Superior temporal gyrus (tissue), 1 donor: ENCODE measurements at regions not wholly inside any gene's neighbourhood (a gene's known extent, or its start where the extent isn't known, plus 50 kb on each side); places are given as distances from the start of the nearest gene placed in this dataset.
"Not testable (repeated sequence)": the region's sequence is repeated elsewhere in the genome, so short reads cannot be mapped to it uniquely, and the experiment has no call there.

ENCODE experiments used
- DNase-seq: peaks from one replicate; pipeline ENCODE4 v3.0.0-alpha.2; 2016; ENCODE audit errors: extremely low spot score

DNA sequence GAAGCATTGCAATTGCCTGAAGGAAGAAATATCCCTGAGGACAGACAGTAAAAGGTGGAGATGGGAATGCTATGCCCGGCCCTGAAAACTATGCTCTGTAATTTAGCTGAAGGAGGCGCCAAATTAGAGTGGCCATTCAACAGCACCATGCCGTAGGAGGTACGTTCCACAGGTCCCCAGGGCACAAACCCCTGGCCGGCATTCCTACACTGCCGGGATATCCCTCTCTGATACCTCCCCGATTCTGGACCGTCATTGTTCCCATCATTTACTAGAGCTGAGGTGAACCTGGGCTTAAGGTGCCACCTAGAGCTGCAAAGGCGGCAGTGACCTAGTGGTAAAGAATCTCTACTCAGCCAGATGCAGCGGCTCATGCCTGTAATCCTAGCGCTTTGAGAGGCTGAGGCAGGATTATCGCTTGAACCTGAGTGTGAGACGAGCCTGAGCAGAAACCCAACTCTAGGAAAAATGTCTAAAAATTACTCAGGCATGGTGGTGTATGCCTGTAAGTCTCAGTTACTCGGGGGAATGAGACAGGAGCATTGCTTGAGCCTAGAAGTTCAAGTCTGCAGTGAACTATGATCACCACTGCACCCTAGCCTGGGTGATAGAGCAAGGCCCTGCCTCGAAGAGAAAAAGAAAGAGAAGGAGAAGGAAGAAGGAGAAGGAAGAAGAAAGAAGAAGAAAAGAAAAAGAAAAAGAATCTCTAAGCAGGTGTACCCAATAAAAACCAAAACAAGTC is 53.0 kb upstream of the TNKS2 start:
- DNase-seq: no peak

DNA sequence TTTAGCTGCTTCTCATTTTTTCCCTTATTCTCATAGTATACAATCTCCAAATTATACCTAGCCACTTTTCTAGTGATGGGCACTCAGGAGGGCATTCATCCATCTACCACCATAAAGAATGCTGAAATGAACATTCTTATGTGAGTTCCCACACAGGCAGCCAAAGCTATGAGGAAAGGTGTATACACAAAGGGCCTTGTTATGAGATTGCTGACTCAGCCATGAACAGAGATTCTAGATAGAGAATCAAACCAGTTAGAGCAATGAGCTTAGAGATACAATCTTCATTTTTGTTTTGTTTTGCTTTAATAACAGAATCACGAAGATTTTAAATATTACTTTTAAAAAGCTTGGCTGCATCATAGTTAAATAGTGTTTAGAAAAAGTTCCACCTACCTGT is 54.8 kb upstream of the TNKS2 start:
- DNase-seq: no peak

DNA sequence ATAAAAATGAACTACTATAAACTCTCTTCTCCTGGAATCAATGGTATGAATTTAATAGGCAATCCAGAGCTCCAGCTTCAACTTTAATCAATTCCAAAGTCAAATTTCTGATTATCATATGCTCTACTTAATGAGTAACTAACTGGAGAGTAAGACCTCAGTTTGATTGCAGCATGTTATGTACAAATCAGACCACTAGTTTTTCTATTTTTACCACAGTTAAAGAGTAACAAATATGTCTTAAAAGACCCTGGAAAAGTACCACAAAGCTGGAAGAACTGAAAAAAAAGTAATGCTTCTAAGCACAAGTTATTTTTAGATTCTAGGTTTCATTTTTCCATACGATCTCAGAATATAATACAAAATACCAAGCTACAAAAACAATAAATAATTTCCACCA is 56.0 kb upstream of the TNKS2 start:
- DNase-seq: no peak

DNA sequence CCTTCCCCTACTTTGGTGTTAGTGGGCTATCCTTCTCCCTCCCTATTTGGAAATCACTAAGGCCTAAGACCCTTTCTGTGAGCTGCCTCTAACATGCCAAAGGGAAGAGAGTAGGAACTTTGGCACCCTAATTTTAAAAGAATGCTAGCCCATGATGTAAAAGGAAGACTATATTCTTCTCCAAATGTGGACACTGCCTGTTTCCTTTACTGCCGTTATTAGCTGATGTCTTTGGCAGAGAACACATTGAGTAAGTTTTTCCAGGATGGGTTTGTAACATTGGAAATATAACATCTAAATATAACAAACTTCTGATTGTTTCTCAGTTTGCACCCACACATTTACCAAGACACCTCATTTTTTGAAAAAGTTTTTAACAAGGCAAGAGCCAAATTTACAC is 56.9 kb upstream of the TNKS2 start:
- DNase-seq: no peak

DNA sequence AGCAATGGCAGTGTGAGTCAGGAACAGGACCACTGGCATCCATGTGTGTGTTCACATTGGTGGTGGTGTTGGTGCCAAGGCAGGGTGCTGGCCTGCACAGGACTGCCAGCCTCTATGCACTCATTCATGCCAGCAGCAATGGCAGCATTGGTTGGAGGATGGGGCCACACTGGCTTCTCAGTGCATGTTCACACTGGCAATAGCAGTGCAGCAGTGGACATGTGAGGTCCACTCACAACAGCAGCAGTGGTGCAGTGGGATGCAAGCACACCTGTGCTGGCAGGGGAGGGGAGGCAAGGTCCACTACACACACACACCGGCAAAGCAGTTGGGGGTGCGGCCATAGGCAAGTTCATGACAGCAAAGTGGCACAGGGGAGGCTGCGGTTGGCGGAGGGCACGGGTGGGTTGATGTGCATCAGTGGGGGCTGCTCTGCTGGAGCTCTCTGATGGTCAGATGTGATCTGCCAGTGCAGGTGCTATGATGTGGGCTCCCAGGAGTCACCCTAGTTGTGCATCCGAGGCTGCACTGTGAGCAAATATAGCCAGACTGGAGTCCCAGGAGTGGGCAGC is 57.8 kb upstream of the TNKS2 start:
- DNase-seq: no peak

DNA sequence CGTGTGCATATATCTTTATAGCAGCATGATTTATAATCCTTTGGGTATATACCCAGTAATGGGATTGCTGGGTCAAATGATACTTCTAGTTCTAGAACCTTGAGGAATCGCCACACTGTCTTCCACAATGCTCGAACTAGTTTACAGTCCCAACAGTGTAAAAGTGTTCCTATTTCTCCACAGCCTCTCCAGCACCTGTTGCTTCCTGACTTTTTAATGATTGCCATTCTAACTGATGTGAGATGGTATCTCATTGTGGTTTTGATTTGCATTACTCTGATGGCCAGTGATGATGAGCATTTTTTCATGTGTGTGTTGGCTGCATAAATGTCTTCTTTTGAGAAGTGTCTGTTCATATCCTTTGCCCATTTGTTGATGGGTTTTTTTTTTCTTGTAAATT is 66.0 kb upstream of the TNKS2 start:
- DNase-seq: not testable (repeated sequence)

DNA sequence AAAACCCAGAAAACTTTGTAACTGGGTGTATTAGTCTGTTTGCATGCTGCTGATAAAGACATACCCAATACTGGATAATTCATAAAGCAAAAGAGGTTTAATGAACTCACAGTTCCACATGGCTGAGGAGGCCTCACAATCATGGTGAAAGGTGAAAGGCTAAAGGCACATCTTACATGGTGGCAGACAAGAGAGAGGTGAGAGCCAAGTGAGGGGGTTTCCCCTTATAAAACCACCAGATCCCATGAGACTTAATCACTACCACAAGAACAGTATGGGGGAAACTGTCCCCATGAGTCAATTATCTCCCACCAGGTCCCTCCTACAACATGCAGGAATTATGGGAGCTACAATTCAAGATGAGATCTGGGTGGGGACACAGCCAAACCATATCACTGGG is 68.9 kb upstream of the TNKS2 start:
- not testable (repeated sequence) for DNase-seq

DNA sequence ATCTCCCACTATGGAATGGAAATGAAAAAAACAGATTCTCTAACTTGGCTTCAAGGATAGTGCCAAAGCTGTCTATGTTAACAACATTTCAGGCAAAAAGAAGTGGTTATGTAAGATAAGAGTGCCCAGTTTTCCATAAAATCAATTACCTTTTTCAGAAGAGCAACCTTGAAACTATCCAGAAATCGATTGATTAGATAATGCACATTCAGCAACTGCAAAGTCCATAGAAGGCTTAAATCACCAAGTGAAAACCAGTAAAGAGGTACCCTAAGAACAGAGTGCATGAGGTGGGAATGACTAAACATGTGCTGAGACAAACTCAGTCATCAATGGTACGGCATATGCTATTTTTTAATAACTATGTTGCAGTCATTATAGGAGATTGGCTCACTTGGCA is 71.9 kb upstream of the TNKS2 start:
- no peak for DNase-seq

DNA sequence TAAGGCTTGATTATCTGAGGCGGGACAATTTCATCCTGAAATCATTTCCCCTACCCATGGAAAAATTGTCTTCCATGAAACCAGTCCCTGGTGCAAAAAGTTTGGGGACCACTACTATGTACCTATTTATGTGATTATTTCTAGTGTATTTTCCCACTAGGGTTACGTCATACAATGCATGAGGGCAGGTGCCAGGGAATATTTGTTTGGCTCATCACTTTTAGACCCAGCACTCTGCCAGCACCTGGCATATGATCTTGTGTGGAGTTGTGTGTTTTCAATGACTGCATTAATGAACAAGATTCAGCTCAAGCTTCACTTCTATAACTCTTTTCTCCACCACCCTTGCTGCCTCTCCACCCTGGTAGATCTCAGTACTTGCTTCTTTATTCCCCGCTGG is 73.3 kb upstream of the TNKS2 start:
- DNase-seq: no peak

DNA sequence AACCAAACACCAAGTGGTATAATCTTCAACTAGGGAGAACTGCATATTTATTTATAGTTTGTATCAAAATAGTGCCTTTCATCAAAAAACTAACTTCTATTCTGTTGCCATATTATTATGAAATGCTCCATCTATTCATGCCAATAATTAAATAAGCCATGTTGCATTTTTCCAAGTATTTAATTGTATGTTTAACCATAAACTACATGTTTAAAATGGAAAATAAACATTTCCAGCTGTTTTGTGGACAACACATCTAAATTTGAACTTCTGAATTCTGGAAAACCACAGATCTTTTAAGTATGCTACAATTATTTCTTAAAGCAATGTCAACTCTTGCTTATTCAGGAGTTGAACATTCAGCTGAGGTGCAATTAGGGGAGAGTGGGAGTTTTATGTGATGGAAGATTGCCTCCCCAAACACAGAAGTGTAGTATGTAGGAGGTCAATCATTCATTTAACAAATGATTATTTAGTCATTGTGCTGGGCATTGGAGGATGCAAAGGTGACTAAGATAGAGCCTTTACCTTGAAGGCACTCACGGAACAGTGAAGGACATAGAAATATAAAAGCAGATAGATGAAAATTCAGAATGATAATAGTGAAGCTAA is 80.7 kb upstream of the PPP1R3C start:
- no peak for DNase-seq

DNA sequence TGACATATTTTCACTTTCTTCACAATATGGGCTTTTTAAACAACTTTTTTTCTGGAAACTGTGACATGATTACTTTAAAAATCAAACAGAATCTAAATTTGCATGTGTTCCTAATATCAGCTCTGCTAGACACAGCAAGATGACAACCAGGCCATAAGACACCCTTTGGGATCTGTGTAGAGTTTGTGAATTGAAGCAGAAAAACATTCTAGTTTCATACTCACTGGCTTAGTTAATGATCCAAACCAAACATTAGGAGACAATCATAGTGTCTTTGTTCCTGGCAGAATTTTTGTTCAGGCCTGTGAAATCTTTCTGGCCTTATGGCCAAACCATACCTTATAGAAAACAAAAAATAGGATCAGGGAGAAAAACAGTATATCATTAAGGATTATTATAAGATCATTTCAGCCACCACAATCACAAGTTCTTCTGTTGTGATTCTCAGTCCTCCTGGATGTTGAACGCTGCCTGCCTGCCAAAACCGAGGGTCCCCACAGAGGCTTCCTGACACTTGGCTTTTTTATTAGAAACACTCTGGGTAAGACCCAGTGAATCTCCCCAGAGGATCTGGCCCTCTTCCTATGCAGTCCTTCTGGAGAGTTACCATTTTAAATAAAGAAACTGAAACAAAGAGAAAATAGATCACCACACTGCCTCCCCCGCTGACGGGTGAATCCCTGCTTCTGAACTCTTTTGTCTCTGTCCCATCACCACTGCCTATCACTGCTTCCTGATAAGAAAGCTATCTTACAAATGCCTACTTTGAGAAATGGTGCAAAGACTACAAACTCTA is 79.2 kb upstream of the PPP1R3C start:
- DNase-seq: no peak

DNA sequence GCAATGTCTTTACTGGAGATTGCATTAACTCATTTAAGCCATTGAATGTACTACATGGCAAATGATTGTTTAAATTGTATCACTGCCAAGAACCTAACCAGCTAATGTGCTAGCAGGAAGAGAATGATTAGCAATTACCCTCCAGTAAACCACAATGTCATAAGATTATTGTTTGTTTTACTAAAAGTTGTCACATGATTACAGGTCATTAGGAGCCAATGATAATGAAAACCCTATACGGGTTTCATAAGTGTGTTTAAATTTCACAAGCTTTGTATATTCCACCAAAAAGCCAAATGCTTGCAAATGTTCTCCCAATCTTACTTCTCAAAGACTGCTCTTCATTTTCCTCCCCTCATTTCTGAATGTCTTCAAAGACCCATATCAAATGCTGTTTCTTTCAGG is 76.5 kb upstream of the PPP1R3C start:
- DNase-seq: no peak

DNA sequence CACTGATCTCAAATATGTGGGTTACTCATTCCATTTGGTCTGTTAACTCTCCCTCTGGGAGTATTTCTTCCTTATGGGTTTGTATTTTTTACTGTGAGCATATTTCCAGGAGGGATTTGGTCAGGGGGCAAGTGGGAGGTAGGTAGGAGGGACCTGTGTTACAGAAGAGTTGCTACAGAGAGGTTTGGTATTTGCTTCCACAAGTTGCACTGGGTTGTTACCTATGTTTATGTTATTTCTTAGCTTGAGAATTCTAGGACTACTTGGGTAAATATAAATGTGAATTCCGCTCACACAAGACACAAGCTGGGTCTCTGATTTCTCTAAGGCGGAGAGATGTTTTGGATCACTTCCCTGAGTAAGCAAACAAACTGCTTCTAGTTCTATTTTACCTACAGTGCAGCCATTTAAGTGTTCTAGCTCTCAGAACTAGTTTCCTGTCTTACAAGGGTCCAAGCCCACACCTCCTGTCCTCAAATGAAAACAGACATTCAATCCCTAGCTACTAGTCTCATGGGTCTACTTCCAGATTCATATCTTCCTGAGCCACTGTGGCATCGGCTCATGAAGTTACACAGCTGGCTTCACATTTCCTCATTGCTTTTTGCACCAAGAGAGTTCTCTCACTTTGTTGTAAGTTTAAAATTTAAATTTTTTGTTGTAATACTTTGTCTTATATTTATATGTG is 75.4 kb upstream of the PPP1R3C start:
- no peak for DNase-seq

DNA sequence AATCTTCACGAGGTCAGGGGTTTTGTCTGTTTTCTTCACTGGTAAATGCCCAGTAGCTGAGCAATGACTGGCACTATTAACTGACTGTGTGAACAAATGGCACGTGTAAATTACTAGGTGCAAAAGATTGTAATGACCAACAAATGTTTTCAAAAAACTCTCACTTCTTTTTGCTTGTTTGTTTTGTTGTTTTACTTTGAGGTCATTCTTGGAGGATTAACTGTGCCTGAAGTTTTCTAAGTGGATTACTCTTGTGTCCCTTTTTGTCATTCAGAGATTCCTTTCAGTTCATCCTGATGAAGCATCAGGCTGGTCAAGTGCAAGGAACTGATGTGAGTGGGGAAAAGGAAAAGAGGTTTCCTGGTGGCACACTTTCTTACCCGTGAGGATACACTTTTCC is 74.4 kb upstream of the PPP1R3C start:
- no peak for DNase-seq

DNA sequence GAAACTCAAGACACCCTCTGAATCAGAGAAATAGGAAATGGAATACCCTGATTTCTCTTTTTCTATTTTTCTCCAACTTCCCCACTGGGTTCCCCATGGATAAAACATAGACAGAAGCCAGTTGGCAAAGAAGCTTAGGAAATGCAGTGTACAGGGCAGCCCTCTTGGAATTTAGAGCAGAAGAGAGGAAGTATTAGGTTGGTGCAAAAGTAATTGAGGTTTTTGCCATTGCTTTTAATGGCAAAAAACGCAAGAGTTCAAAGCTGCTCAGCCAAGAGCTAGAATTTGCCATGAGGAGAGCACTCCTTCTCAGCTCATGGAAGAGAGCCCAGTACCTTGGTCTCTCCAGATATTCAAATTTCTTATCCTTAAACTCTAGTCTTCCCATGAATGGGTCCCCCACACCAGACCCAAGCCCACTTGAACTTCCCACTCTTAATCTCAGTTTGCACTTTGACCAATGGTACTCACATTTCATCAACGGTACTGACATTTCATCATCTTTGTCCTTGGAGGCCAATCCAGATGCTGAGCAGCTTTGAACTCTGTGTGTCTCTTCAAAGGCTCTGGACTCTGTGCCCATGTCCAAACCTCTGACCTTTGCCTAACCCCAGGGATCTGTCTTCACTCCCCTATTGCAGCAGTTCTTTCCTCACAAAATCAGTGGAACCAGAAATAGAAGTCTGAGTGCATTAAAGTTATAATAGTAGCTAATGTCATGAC is 73.2 kb upstream of the PPP1R3C start:
- no peak for DNase-seq

DNA sequence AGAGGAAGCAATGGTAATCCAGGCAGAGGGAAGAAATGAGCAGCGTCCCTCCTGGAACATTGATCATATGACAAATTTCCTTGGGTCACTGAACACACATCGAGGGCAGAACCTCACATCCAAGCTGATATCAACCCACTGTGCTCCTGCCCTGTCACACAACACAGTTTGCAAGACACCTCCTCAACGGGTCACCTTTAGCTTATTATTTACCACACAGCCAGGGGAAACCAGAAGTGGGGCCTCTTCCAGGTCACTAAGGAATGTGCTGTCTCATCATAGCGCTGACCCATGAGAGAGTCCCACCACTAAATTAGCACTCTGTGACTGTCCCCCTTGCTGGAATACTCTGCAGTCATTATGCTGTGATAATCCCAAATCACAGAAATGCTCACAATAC is 69.7 kb upstream of the PPP1R3C start:
- no peak for DNase-seq

DNA sequence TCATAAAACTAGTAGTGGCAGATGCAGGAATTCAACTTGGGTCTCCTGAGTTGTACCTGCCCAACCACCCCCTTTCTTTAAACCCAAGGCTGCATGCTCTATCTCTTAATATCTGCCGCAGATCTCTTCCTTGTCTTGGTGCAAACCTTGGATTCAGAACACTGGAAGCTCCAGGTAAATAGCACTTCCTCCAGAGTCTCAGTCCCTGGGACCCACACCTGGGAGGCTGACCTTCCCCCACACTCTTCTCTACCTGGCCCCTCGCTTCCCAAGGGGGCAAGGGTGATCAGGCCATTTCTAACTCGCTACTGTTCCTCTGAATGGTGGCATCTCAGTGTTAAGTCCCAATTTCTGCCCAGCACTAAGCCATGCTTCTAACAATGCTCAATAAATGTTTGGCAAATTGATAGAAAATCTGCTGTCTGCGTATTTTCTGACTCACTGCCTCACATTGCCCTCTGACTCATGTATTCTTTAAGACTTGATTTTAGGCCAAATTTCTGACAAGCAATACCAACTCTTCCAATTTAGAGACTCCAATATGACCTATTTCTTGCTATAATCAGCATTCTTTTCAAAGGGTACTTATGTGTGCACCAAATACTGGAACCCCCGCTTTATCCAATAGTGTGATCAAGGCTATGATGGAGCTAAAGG is 68.0 kb upstream of the PPP1R3C start:
- no peak for DNase-seq

DNA sequence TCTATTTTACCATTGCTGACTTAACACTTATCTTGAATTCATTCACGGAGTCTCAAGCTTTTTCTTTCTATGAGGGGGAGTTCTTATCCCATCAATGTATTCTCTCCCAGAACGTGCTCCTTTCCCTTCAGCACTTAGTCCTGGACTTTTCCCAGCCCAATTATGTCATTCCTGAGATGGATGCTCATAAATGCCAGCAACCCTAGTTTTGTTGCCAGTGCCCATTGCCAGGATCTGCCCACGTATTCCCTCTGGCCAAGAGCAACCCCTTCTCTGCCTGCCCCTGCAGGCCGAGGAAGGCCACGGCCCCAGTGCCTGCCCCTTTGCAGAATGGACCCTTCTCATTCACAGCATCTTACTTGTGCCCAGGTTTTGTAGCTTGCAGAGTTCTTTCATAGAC is 67.4 kb upstream of the PPP1R3C start:
- DNase-seq: no peak

DNA sequence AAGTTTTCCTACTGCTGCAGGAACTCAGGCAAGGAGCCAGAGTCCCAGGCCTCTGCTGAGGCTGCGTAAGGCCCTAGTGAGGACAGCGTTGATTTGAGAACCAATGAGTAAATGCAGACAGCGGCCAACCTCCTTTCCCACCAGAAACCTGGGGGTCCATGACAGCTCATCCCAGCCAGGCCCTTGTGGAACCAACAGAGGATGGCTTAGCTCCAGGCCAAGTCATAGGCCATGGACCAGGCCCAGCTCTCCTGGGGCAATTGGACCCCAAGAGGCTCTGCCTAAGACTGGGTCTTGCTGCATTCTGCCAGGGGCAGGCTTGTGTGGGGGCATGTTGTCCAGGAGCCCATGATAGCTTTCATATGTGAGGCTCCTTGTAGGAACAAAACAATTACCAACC is 65.4 kb upstream of the PPP1R3C start:
- no peak for DNase-seq

DNA sequence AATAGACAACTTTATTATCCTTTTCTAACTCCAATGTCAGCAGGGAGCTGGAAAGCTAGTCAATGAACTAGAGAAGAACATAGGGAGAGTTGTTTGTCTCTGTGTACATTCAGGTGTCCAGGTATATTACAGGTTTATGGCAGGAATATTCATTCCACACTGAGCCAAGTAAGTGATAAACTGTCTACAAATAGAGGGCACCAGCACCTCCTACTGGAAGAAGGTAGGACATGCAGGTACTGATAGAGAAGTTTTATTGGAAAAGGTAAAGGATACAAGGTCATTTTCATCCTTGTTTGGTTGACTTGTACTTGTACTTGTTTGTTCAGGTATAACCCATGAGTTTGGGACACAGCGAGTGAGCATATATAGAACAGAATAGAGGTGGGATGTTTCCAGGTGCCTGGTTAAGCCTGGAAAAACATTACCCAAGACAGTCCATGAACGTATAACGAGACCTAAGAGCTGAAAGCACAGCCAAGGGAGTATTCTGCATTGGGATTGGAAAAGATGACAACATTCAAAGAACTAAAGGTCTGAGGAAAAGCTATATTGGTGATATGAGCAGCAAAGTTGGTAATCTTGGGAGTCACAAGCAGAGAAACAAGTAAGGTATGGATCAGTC is 61.4 kb upstream of the PPP1R3C start:
- no peak for DNase-seq
